Astrocyte of the spinal cord (primary cell): ENCODE measurements at regions not wholly inside any gene's neighbourhood (a gene's known extent, or its start where the extent isn't known, plus 50 kb on each side); places are given as distances from the start of the nearest gene placed in this dataset.
"Not testable (repeated sequence)": the region's sequence is repeated elsewhere in the genome, so short reads cannot be mapped to it uniquely, and the experiment has no call there.

Experiments
- DNase-seq: peaks from one replicate; pipeline ENCODE4 v3.0.0; 2011; ENCODE audit warnings: low read depth, low spot score
- H3K4me3 ChIP-seq: 2 replicates; pipeline ENCODE4 v1.5.1; 2011; ENCODE audit warnings: low read depth, mild to moderate bottlenecking, low read length, moderate library complexity
- CTCF ChIP-seq: IDR thresholded peaks from 2 replicates; pipeline ENCODE4 v1.5.1; 2012; ENCODE audit warnings: low read depth, mild to moderate bottlenecking, low read length, inconsistent platforms
- in situ Hi-C: cut with HindIII; loops from 2 replicates; pipeline ENCODE4 v1.10.0; 2017; ENCODE audit warnings: low sequenced_read_pairs

- in situ Hi-C loops: no loop called here
- DNase-seq: no peak
- H3K4me3 ChIP-seq: no peak overlapping the region
- no peak for TF ChIP-seq CTCF
Measured at GRCh38 chr1:99407018-99407417, 142.7 kb downstream of the PLPPR4 start.

GRCh38 chr1:99424087-99424486 lies 159.8 kb downstream of the PLPPR4 start:
- no peak for DNase-seq
- in situ Hi-C loops: no loop called here
- no peak for TF ChIP-seq CTCF
- H3K4me3 ChIP-seq: no peak overlapping the region

- TF ChIP-seq CTCF: no peak
- in situ Hi-C loops: no loop called here
- no peak overlapping the region for H3K4me3 ChIP-seq
- no peak for DNase-seq
Measured at GRCh38 chr1:99429754-99430153, 165.5 kb downstream of the PLPPR4 start.

- in situ Hi-C loops: no loop called here
- no peak overlapping the region for H3K4me3 ChIP-seq
- no peak for DNase-seq
- TF ChIP-seq CTCF: no peak
Measured at GRCh38 chr1:99438656-99439230, 174.5 kb downstream of the PLPPR4 start.

- no peak for DNase-seq
- in situ Hi-C loops: no loop called here
- no peak overlapping the region for H3K4me3 ChIP-seq
- no peak for TF ChIP-seq CTCF
Measured at GRCh38 chr1:99439433-99440075, 175.3 kb downstream of the PLPPR4 start.

- H3K4me3 ChIP-seq: no peak overlapping the region
- no peak for TF ChIP-seq CTCF
- in situ Hi-C loops: no loop called here
- DNase-seq: peak; percentile 67
Measured at GRCh38 chr1:99441299-99442095, 177.2 kb downstream of the PLPPR4 start.

GRCh38 chr1:99444211-99444927 lies 180.1 kb downstream of the PLPPR4 start:
- in situ Hi-C loops, DNase-seq: not testable (repeated sequence)

More at GRCh38 chr1:99444211-99444927, 180.1 kb downstream of the PLPPR4 start:
- not testable (repeated sequence) for H3K4me3 ChIP-seq
